Caco-2 (cell line): ENCODE measurements at regions not wholly inside any gene's neighbourhood (a gene's known extent, or its start where the extent isn't known, plus 50 kb on each side); places are given as distances from the start of the nearest gene placed in this dataset.

Experiments used
- BruUV-seq: library from RNA; stranded (reverse); fragments of 400-500 nt; replicated peaks from 2 replicates; lab custom pipeline; 2021; lab: Mats Ljungman, UMichigan
- CTCF ChIA-PET: fragments of 300-600 bp; sonication (Branson Sonifier 250); formaldehyde crosslinking; loops from one replicate; lab custom pipeline; 2022; ENCODE audit warnings: antibody characterized with exemption; lab: Charles Lee
- POLR2A ChIA-PET: fragments of 300-600 bp; sonication (Branson Sonifier 250); formaldehyde crosslinking; loops from one replicate; lab custom pipeline; 2022; ENCODE audit warnings: antibody characterized with exemption; lab: Charles Lee
- DNase-seq, 2 experiments: peaks; one replicate each; pipeline versions ENCODE4 v3.0.0 to v3.0.0-alpha.2; 2020 to 2022
- H3K27me3 ChIP-seq: replicated peaks from 2 replicates; pipeline ENCODE4 v1.6.0; 2011; ENCODE audit warnings: low read length; ENCODE audit not compliant: control insufficient read depth, insufficient read depth
- H3K36me3 ChIP-seq: 2 replicates; pipeline ENCODE4 v1.5.1; 2011; ENCODE audit warnings: low read length; ENCODE audit not compliant: control insufficient read depth, insufficient read depth
- H3K4me1 ChIP-seq: fragments of 250-450 bp; sonication (Bioruptor Pico); 2 replicates; pipeline ENCODE4 v1.5.1; 2020; ENCODE audit warnings: mild to moderate bottlenecking
- H3K4me3 ChIP-seq: 2 replicates; pipeline ENCODE4 v1.5.1; 2011; ENCODE audit warnings: low read depth, mild to moderate bottlenecking, control low read depth, low read length
- H3K9me3 ChIP-seq: fragments of 250-450 bp; sonication (Bioruptor Pico); 2 replicates; pipeline ENCODE4 v1.5.1; 2020; ENCODE audit warnings: mild to moderate bottlenecking, moderate library complexity
- H3K27ac Mint-ChIP-seq: one replicate; pipeline ENCODE4 v1.8.0; 2022; ENCODE audit warnings: mixed read lengths; ENCODE audit not compliant: unreplicated experiment
- H3K27me3 Mint-ChIP-seq: one replicate; pipeline ENCODE4 v1.8.0; 2022; ENCODE audit warnings: mixed read lengths; ENCODE audit not compliant: insufficient read depth, unreplicated experiment
- H3K36me3 Mint-ChIP-seq: one replicate; pipeline ENCODE4 v1.8.0; 2022; ENCODE audit warnings: mild to moderate bottlenecking, mixed read lengths; ENCODE audit not compliant: insufficient read depth, unreplicated experiment
- H3K4me1 Mint-ChIP-seq: one replicate; pipeline ENCODE4 v1.8.0; 2022; ENCODE audit warnings: low read depth, mixed read lengths; ENCODE audit not compliant: unreplicated experiment
- H3K4me3 Mint-ChIP-seq: one replicate; pipeline ENCODE4 v1.8.0; 2022; ENCODE audit warnings: mild to moderate bottlenecking, moderate library complexity, mixed read lengths; ENCODE audit not compliant: unreplicated experiment
- H3K9me3 Mint-ChIP-seq: one replicate; pipeline ENCODE4 v1.8.0; 2022; ENCODE audit warnings: mixed read lengths; ENCODE audit not compliant: unreplicated experiment
- CTCF ChIP-seq, 2 experiments: fragments of 200-600 bp in 1 of 2; IDR thresholded peaks; 1 replicate in 1 of 2; 2 replicates in 1 of 2; pipeline versions ENCODE4 v1.5.1 to v1.8.0; 2011 to 2022; ENCODE audit warnings: antibody characterized with exemption in 1 of 2, control low read depth in 1 of 2, inconsistent platforms in 1 of 2, low read depth in 1 of 2, low read length in 1 of 2, mild to moderate bottlenecking in 1 of 2, moderate library complexity in 1 of 2; ENCODE audit not compliant: insufficient read depth in 1 of 2, severe bottlenecking in 1 of 2, unreplicated experiment in 1 of 2
- intact Hi-C: fragments of 100-400 bp; cut with micrococcal nuclease; formaldehyde crosslinking; loops from one replicate; pipeline ENCODE4 v1.10.0; 2022; ENCODE audit not compliant: unreplicated experiment

GRCh38 chr7:42332605-42333222 is 95.7 kb upstream of the GLI3 start:
- no peaks in the 10 kb centered on the region for H3K27me3 ChIP-seq
- H3K4me3 Mint-ChIP-seq, result no peak overlapping the region
- no peak for DNase-seq
- no peaks in the 10 kb centered on the region for H3K4me1 Mint-ChIP-seq
- H3K27me3 Mint-ChIP-seq, result peaks cover 2% of the 10 kb centered on the region
- no TSS peak for BruUV-seq
- no peaks in the 10 kb centered on the region for H3K36me3 Mint-ChIP-seq
- CTCF ChIA-PET, result no interaction called here
- intact Hi-C loops, result no loop called here
- POLR2A ChIA-PET, result no interaction called here
- peaks cover 16% of the 10 kb centered on the region for H3K9me3 Mint-ChIP-seq
- peaks cover 7% of the 10 kb centered on the region for H3K9me3 ChIP-seq
- H3K4me3 ChIP-seq, result no peak overlapping the region
- H3K4me1 ChIP-seq, result no peaks in the 10 kb centered on the region
- H3K36me3 ChIP-seq, result no peaks in the 10 kb centered on the region
- no peak for TF ChIP-seq CTCF (IDR thresholded peaks at IDR 0.05; ENCODE audit: insufficient read depth in 1 of 2, low read depth in 1 of 2, low read length in 1 of 2, severe bottlenecking in 1 of 2, unreplicated experiment in 1 of 2)
- no peak overlapping the region for H3K27ac Mint-ChIP-seq

- CTCF ChIA-PET, result no interaction called here
- Mint-ChIP-seq H3K27me3 (peaks cover 10% of the 10 kb centered on the region), H3K9me3 (no peaks in the 10 kb centered on the region), H3K4me1 (no peaks in the 10 kb centered on the region), H3K4me3 (no peak overlapping the region), H3K27ac (no peak overlapping the region), H3K36me3 (no peaks in the 10 kb centered on the region)
- intact Hi-C loops, result no loop called here
- Histone ChIP-seq H3K4me1 (no peaks in the 10 kb centered on the region), H3K9me3 (no peaks in the 10 kb centered on the region), H3K4me3 (no peak overlapping the region), H3K27me3 (no peaks in the 10 kb centered on the region), H3K36me3 (no peaks in the 10 kb centered on the region)
- no peak for DNase-seq
- POLR2A ChIA-PET, result no interaction called here
- no TSS peak for BruUV-seq
- no peak for TF ChIP-seq CTCF (IDR thresholded peaks at IDR 0.05; ENCODE audit: insufficient read depth in 1 of 2, low read depth in 1 of 2, low read length in 1 of 2, severe bottlenecking in 1 of 2, unreplicated experiment in 1 of 2)
Measured at GRCh38 chr7:42319631-42320030, 82.6 kb upstream of the GLI3 start.

- H3K4me3 ChIP-seq, result no peak overlapping the region
- ChIA-PET POLR2A (no interaction called here), CTCF (no interaction called here)
- intact Hi-C loops, result no loop called here
- no peaks in the 10 kb centered on the region for H3K4me1 Mint-ChIP-seq
- no peaks in the 10 kb centered on the region for H3K36me3 Mint-ChIP-seq
- no peak for TF ChIP-seq CTCF (IDR thresholded peaks at IDR 0.05; ENCODE audit: insufficient read depth in 1 of 2, low read depth in 1 of 2, low read length in 1 of 2, severe bottlenecking in 1 of 2, unreplicated experiment in 1 of 2)
- H3K27me3 ChIP-seq, result no peaks in the 10 kb centered on the region
- no peak overlapping the region for H3K4me3 Mint-ChIP-seq
- H3K9me3 ChIP-seq, result no peaks in the 10 kb centered on the region
- no peak overlapping the region for H3K27ac Mint-ChIP-seq
- no TSS peak for BruUV-seq
- no peak for DNase-seq
- H3K4me1 ChIP-seq, result no peaks in the 10 kb centered on the region
- peaks cover 21% of the 10 kb centered on the region for H3K9me3 Mint-ChIP-seq
- peaks cover 17% of the 10 kb centered on the region for H3K27me3 Mint-ChIP-seq
- H3K36me3 ChIP-seq, result no peaks in the 10 kb centered on the region
Measured at GRCh38 chr7:42315631-42316030, 78.6 kb upstream of the GLI3 start.
